ENCODE measurements at regions not wholly inside any gene's neighbourhood (a gene's known extent, or its start where the extent isn't known, plus 50 kb on each side); places are given as distances from the start of the nearest gene placed in this dataset.

DNA sequence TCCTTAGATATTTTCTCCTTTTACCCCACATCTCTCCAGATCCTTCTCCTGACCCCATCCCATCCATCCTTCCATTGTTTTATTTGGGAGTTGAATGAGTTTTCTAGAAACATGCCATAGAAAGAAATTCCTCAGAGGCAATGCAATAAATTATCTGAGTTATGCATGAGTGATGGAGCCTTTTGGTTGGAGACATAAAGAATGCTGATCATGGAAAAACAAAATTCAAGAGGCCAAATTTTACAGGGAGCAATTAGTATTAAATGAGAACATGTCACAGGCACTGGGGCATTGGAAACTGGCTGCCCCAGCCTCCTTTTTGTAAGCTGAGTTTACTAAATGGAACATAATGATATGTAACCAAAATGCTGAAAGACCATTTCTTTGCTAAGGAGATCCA is 74.2 kb upstream of the LCLAT1 start:
- Mint-ChIP-seq H3K36me3 (ENCODE audit: insufficient read depth in 1 of 3, low read depth in 3 of 3) (no peaks in the 10 kb centered on the region), H3K4me1 (no peaks in the 10 kb centered on the region), H3K4me3 (no peak overlapping the region), H3K9me3 (no peaks in the 10 kb centered on the region), H3K27ac (no peak overlapping the region; a peak in 1 of 7 replicates), H3K27me3 (ENCODE audit: low read depth) (peaks cover 3% of the 10 kb centered on the region; the same call in 1 of the 2 replicates)
- Histone ChIP-seq H3K9me3 (ENCODE audit: control insufficient read depth, low read depth, low read length) (no peaks in the 10 kb centered on the region), H4K5ac (ENCODE audit: insufficient read length, low read depth, low read length) (no peak overlapping the region), H3K23ac (ENCODE audit: insufficient read length, low read depth, low read length) (no peak overlapping the region), H3K79me1 (ENCODE audit: insufficient read depth, low read depth, low read length, poor library complexity, severe bottlenecking) (no peaks in the 10 kb centered on the region), H3K4ac (ENCODE audit: low read depth, low read length) (no peak overlapping the region), H3K4me2 (ENCODE audit: insufficient read depth, insufficient read length, low read length) (no peak overlapping the region), H3K14ac (ENCODE audit: insufficient read depth, low read length) (no peak overlapping the region), H2BK12ac (ENCODE audit: insufficient read length, low read depth, low read length) (no peak overlapping the region), H4K91ac (ENCODE audit: insufficient read length, low read depth, low read length) (no peak overlapping the region), H2BK5ac (ENCODE audit: insufficient read length, low read length) (no peak overlapping the region), H3K79me2 (ENCODE audit: insufficient read depth, low read length) (no peaks in the 10 kb centered on the region), H3K9ac (ENCODE audit: extremely low read depth, insufficient read length, low read length) (no peak overlapping the region), H2AK5ac (ENCODE audit: insufficient read length, low read length) (no peak overlapping the region), H4K8ac (replicated peaks; ENCODE audit: insufficient read length, low read depth, low read length) (no peak overlapping the region), H4K20me1 (ENCODE audit: control insufficient read depth, insufficient read depth, insufficient read length) (no peaks in the 10 kb centered on the region), H3K18ac (ENCODE audit: insufficient read length, low read depth, low read length) (no peak overlapping the region), H3K23me2 (ENCODE audit: insufficient read length, low read depth, low read length, poor library complexity, severe bottlenecking) (no peaks in the 10 kb centered on the region), H3K4me1 (ENCODE audit: insufficient read depth, low read length) (no peaks in the 10 kb centered on the region), H3K56ac (ENCODE audit: insufficient read length, low read depth, low read length) (no peak overlapping the region), H2BK120ac (ENCODE audit: low read depth, low read length, poor library complexity, severe bottlenecking) (no peak overlapping the region), H3K27ac (ENCODE audit: insufficient read length, low read depth, low read length) (no peak overlapping the region), H3K27me3 (ENCODE audit: insufficient read depth, low read length) (no peaks in the 10 kb centered on the region), H3T11ph (ENCODE audit: low read length) (no peak overlapping the region), H2AFZ (ENCODE audit: low read length) (no peak overlapping the region), H2BK15ac (ENCODE audit: low read depth, low read length) (no peak overlapping the region), H2BK20ac (ENCODE audit: low read depth, low read length, poor library complexity, severe bottlenecking) (no peak overlapping the region)
- DNase-seq: no peak
- TF ChIP-seq, protein P1, sequence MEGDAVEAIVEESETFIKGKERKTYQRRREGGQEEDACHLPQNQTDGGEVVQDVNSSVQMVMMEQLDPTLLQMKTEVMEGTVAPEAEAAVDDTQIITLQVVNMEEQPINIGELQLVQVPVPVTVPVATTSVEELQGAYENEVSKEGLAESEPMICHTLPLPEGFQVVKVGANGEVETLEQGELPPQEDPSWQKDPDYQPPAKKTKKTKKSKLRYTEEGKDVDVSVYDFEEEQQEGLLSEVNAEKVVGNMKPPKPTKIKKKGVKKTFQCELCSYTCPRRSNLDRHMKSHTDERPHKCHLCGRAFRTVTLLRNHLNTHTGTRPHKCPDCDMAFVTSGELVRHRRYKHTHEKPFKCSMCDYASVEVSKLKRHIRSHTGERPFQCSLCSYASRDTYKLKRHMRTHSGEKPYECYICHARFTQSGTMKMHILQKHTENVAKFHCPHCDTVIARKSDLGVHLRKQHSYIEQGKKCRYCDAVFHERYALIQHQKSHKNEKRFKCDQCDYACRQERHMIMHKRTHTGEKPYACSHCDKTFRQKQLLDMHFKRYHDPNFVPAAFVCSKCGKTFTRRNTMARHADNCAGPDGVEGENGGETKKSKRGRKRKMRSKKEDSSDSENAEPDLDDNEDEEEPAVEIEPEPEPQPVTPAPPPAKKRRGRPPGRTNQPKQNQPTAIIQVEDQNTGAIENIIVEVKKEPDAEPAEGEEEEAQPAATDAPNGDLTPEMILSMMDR (conservative IDR thresholded peaks at IDR 0.05): no peak
